ENCODE measurements at regions not wholly inside any gene's neighbourhood (a gene's known extent, or its start where the extent isn't known, plus 50 kb on each side); places are given as distances from the start of the nearest gene placed in this dataset.

- TF ChIP-seq, protein P1, sequence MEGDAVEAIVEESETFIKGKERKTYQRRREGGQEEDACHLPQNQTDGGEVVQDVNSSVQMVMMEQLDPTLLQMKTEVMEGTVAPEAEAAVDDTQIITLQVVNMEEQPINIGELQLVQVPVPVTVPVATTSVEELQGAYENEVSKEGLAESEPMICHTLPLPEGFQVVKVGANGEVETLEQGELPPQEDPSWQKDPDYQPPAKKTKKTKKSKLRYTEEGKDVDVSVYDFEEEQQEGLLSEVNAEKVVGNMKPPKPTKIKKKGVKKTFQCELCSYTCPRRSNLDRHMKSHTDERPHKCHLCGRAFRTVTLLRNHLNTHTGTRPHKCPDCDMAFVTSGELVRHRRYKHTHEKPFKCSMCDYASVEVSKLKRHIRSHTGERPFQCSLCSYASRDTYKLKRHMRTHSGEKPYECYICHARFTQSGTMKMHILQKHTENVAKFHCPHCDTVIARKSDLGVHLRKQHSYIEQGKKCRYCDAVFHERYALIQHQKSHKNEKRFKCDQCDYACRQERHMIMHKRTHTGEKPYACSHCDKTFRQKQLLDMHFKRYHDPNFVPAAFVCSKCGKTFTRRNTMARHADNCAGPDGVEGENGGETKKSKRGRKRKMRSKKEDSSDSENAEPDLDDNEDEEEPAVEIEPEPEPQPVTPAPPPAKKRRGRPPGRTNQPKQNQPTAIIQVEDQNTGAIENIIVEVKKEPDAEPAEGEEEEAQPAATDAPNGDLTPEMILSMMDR (IDR thresholded peaks at IDR 0.05; ENCODE audit: low read depth, low read length): no peak
- DNase-seq (ENCODE audit: extremely low read depth, low read depth): no peak
Measured at GRCh38 chr5:1704676-1705075, 95.0 kb downstream of the MRPL36 start.

GRCh38 chr5:1704266-1704665 lies 95.4 kb downstream of the MRPL36 start:
- TF ChIP-seq, protein P1 (IDR thresholded peaks at IDR 0.05; ENCODE audit: low read depth, low read length): no peak

GRCh38 chr5:1703352-1704050 lies 96.1 kb downstream of the MRPL36 start:
- DNase-seq (ENCODE audit: extremely low read depth, low read depth): no peak
- TF ChIP-seq, protein P1 (IDR thresholded peaks at IDR 0.05; ENCODE audit: low read depth, low read length): no peak

More at GRCh38 chr5:1704266-1704665, 95.4 kb downstream of the MRPL36 start:
- DNase-seq (ENCODE audit: extremely low read depth, low read depth): no peak

DNA sequence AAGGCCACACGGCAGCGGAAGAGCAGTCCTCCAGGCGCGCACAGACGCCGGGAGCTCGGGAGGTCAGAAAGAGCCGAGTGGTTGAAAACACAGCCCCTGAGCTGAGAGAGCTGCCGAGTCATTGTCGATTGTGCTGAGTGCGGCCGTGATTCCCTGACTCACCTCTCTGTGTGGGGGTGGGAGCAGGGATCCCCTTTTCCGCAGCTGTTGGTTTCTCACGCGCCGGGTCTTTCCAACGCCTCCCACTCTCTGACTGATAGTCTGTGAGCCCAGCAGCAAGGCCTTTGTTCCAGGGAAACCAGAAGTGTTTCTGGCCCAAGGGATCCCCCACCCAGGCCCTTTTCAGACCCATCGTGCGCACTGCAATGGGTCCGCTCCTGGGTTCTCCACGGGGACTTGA lies 97.3 kb downstream of the MRPL36 start:
- TF ChIP-seq, protein P1 (IDR thresholded peaks at IDR 0.05; ENCODE audit: low read depth, low read length): no peak
- DNase-seq (ENCODE audit: extremely low read depth, low read depth): no peak

- DNase-seq (ENCODE audit: extremely low read depth, low read depth): no peak
- TF ChIP-seq, protein P1 (IDR thresholded peaks at IDR 0.05; ENCODE audit: low read depth, low read length): no peak
Measured at GRCh38 chr5:1701884-1702283, 97.8 kb downstream of the MRPL36 start.

DNA sequence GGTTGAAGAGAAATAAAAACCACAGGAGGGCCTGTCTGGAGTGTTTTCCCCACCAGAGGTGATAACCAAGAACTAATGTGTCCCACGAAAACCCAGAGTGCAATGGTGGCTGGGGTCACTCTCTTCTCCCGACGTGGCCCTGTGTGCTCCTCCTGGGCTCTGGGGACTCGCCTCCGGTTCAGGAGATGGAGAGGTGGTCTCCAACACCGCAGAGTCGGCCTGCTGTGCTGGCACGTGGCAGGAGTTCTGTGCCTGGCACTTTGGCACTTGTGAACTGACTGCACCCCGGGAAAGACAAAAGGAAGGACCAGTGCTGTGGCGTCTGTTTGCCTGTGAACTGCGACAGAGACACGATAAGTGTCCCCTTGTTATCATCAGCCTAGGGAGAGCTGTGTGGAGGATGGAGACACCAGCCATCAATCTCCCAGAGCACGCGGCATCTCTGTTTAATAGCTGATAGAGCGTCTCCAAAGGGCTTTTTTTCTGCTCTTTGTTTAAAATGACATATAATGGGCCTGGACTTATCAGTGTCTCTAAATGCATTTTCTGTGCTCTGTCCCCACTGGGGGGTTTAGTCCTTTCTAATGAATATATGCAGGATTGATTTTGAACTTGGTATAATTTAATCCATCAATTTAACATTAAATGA lies 98.3 kb downstream of the MRPL36 start:
- no peak for DNase-seq (ENCODE audit: extremely low read depth, low read depth)
- TF ChIP-seq, protein P1 (IDR thresholded peaks at IDR 0.05; ENCODE audit: low read depth, low read length): no peak

- no peak for DNase-seq (ENCODE audit: extremely low read depth, low read depth)
- TF ChIP-seq, protein P1 (IDR thresholded peaks at IDR 0.05; ENCODE audit: low read depth, low read length): no peak
Measured at GRCh38 chr5:1699394-1699793, 100.2 kb downstream of the MRPL36 start.

Data from AG09319 (cell line).